Astrocyte of the spinal cord (primary cell): ENCODE measurements at regions not wholly inside any gene's neighbourhood (a gene's known extent, or its start where the extent isn't known, plus 50 kb on each side); places are given as distances from the start of the nearest gene placed in this dataset.

ENCODE experiments used
- DNase-seq: peaks from one replicate; pipeline ENCODE4 v3.0.0; 2011; ENCODE audit warnings: low read depth, low spot score
- H3K4me3 ChIP-seq: 2 replicates; pipeline ENCODE4 v1.5.1; 2011; ENCODE audit warnings: low read depth, mild to moderate bottlenecking, low read length, moderate library complexity
- CTCF ChIP-seq: IDR thresholded peaks from 2 replicates; pipeline ENCODE4 v1.5.1; 2012; ENCODE audit warnings: low read depth, mild to moderate bottlenecking, low read length, inconsistent platforms
- in situ Hi-C: cut with HindIII; loops from 2 replicates; pipeline ENCODE4 v1.10.0; 2017; ENCODE audit warnings: low sequenced_read_pairs

DNA sequence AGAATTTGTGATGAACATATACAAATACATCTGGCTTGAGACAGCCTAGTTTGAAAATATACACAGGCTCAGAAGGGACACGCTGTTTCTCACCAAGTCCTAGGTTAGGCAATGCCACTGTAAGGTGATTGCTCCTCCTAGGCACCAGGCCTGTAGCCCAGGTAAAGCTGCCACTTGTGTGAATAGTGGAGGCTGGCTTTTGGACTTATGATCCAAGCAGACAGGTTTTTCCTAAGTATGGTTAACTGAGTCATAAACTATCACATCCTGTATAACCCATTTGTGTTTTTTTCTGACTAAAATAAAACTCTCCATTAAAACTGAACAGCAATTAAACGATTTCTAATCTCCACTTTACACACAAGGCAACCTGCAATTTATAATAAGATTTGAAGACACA is 81.0 kb downstream of the SEMA4F start:
- no peak for DNase-seq
- in situ Hi-C loops: no loop called here
- TF ChIP-seq CTCF: no peak
- H3K4me3 ChIP-seq: no peak overlapping the region

- no peak overlapping the region for H3K4me3 ChIP-seq
- no peak for TF ChIP-seq CTCF
- in situ Hi-C loops: no loop called here
- no peak for DNase-seq
Observed at GRCh38 chr2:74735564-74735963, 81.5 kb downstream of the SEMA4F start.

GRCh38 chr2:74736589-74736988 is 82.5 kb downstream of the SEMA4F start:
- in situ Hi-C loops: no loop called here
- no peak for TF ChIP-seq CTCF

GRCh38 chr2:74738586-74738985 is 84.5 kb downstream of the SEMA4F start:
- no peak for DNase-seq

More at GRCh38 chr2:74736589-74736988, 82.5 kb downstream of the SEMA4F start:
- DNase-seq: no peak
- H3K4me3 ChIP-seq: no peak overlapping the region

GRCh38 chr2:74739129-74739528 is 85.1 kb downstream of the SEMA4F start:
- DNase-seq: no peak
- no peak overlapping the region for H3K4me3 ChIP-seq
- in situ Hi-C loops: no loop called here
- no peak for TF ChIP-seq CTCF

More at GRCh38 chr2:74738586-74738985, 84.5 kb downstream of the SEMA4F start:
- TF ChIP-seq CTCF: no peak
- no peak overlapping the region for H3K4me3 ChIP-seq
- in situ Hi-C loops: no loop called here

- no peak for TF ChIP-seq CTCF
Observed at GRCh38 chr2:74739733-74740241, 85.7 kb downstream of the SEMA4F start.

DNA sequence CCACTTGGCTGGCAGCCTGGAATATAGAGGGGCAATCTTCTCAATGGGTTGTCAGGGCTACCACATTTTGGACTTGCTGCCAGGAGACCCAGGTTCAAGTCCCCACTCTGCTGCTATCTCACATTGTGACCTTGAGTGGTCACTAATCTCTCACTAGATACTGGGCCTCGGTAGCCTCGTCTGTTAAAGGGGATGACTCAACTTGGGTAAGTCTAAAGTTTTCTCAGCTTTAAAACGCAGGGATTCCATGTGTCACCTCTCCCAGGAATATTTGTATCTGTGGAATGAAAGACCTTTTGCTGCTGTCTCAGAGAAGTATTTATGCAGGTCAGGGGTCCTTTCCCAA is 86.3 kb downstream of the SEMA4F start:
- H3K4me3 ChIP-seq: no peak overlapping the region
- in situ Hi-C loops: no loop called here
- no peak for TF ChIP-seq CTCF
- DNase-seq: no peak

More at GRCh38 chr2:74739733-74740241, 85.7 kb downstream of the SEMA4F start:
- DNase-seq: no peak
- no peak overlapping the region for H3K4me3 ChIP-seq
- in situ Hi-C loops: no loop called here
